ENCODE measurements at regions not wholly inside any gene's neighbourhood (a gene's known extent, or its start where the extent isn't known, plus 50 kb on each side); places are given as distances from the start of the nearest gene placed in this dataset.

GRCh38 chr3:27827041-27827440, 104.9 kb upstream of the EOMES start:
- no peaks in the 10 kb centered on the region for H3K27me3 ChIP-seq (ENCODE audit: control insufficient read depth, insufficient read depth, low read length)
- no peak for DNase-seq
- H3K4me3 ChIP-seq (ENCODE audit: insufficient read depth, low read depth, low read length): no peak overlapping the region
- no peaks in the 10 kb centered on the region for H3K36me3 ChIP-seq (replicated peaks; ENCODE audit: control insufficient read depth, insufficient read depth, low read length)

- Histone ChIP-seq H3K4me3 (ENCODE audit: insufficient read depth, low read depth, low read length) (no peak overlapping the region), H3K27me3 (ENCODE audit: control insufficient read depth, insufficient read depth, low read length) (no peaks in the 10 kb centered on the region), H3K36me3 (replicated peaks; ENCODE audit: control insufficient read depth, insufficient read depth, low read length) (no peaks in the 10 kb centered on the region)
- DNase-seq: no peak
These were observed 118.9 kb upstream of the EOMES start for GRCh38 chr3:27840807-27841594.

GRCh38 chr3:27844052-27844675, 122.0 kb upstream of the EOMES start:
- Histone ChIP-seq H3K27me3 (ENCODE audit: control insufficient read depth, insufficient read depth, low read length) (no peaks in the 10 kb centered on the region), H3K36me3 (replicated peaks; ENCODE audit: control insufficient read depth, insufficient read depth, low read length) (no peaks in the 10 kb centered on the region), H3K4me3 (ENCODE audit: insufficient read depth, low read depth, low read length) (no peak overlapping the region)
- DNase-seq: no peak

- H3K4me3 ChIP-seq (ENCODE audit: insufficient read depth, low read depth, low read length): no peak overlapping the region
- no peaks in the 10 kb centered on the region for H3K36me3 ChIP-seq (replicated peaks; ENCODE audit: control insufficient read depth, insufficient read depth, low read length)
- no peak for DNase-seq
- H3K27me3 ChIP-seq (ENCODE audit: control insufficient read depth, insufficient read depth, low read length): no peaks in the 10 kb centered on the region
These were observed 125.6 kb upstream of the EOMES start for GRCh38 chr3:27847697-27848096.

- no peaks in the 10 kb centered on the region for H3K36me3 ChIP-seq (replicated peaks; ENCODE audit: control insufficient read depth, insufficient read depth, low read length)
- H3K27me3 ChIP-seq (ENCODE audit: control insufficient read depth, insufficient read depth, low read length): no peaks in the 10 kb centered on the region
- DNase-seq: no peak
- H3K4me3 ChIP-seq (ENCODE audit: insufficient read depth, low read depth, low read length): no peak overlapping the region
These were observed 126.7 kb upstream of the EOMES start for GRCh38 chr3:27848826-27849225.

- Histone ChIP-seq H3K27me3 (ENCODE audit: control insufficient read depth, insufficient read depth, low read length) (no peaks in the 10 kb centered on the region), H3K4me3 (ENCODE audit: insufficient read depth, low read depth, low read length) (no peak overlapping the region), H3K36me3 (replicated peaks; ENCODE audit: control insufficient read depth, insufficient read depth, low read length) (no peaks in the 10 kb centered on the region)
- DNase-seq: no peak
These were observed 137.7 kb upstream of the EOMES start for GRCh38 chr3:27859821-27860220.

- H3K27me3 ChIP-seq (ENCODE audit: control insufficient read depth, insufficient read depth, low read length): no peaks in the 10 kb centered on the region
- H3K4me3 ChIP-seq (ENCODE audit: insufficient read depth, low read depth, low read length): no peak overlapping the region
- no peak for DNase-seq
- H3K36me3 ChIP-seq (replicated peaks; ENCODE audit: control insufficient read depth, insufficient read depth, low read length): no peaks in the 10 kb centered on the region
These were observed 139.2 kb upstream of the EOMES start for GRCh38 chr3:27861046-27862036.

GRCh38 chr3:27865731-27866130, 143.6 kb upstream of the EOMES start:
- no peaks in the 10 kb centered on the region for H3K36me3 ChIP-seq (replicated peaks; ENCODE audit: control insufficient read depth, insufficient read depth, low read length)
- no peak for DNase-seq
- no peaks in the 10 kb centered on the region for H3K27me3 ChIP-seq (ENCODE audit: control insufficient read depth, insufficient read depth, low read length)
- H3K4me3 ChIP-seq (ENCODE audit: insufficient read depth, low read depth, low read length): no peak overlapping the region

GRCh38 chr3:27869152-27869551, 147.0 kb upstream of the EOMES start:
- H3K36me3 ChIP-seq (replicated peaks; ENCODE audit: control insufficient read depth, insufficient read depth, low read length): no peaks in the 10 kb centered on the region
- H3K27me3 ChIP-seq (ENCODE audit: control insufficient read depth, insufficient read depth, low read length): no peaks in the 10 kb centered on the region
- DNase-seq: no peak
- no peak overlapping the region for H3K4me3 ChIP-seq (ENCODE audit: insufficient read depth, low read depth, low read length)

- H3K4me3 ChIP-seq (ENCODE audit: insufficient read depth, low read depth, low read length): no peak overlapping the region
- H3K36me3 ChIP-seq (replicated peaks; ENCODE audit: control insufficient read depth, insufficient read depth, low read length): no peaks in the 10 kb centered on the region
- H3K27me3 ChIP-seq (ENCODE audit: control insufficient read depth, insufficient read depth, low read length): peaks cover 2% of the 10 kb centered on the region; the same call in 1 of the 2 replicates
- DNase-seq: no peak
These were observed 155.2 kb upstream of the EOMES start for GRCh38 chr3:27877061-27878013.

- peaks cover 2% of the 10 kb centered on the region; the same call in 1 of the 2 replicates for H3K27me3 ChIP-seq (ENCODE audit: control insufficient read depth, insufficient read depth, low read length)
- no peak overlapping the region for H3K4me3 ChIP-seq (ENCODE audit: insufficient read depth, low read depth, low read length)
- DNase-seq: no peak
- no peaks in the 10 kb centered on the region for H3K36me3 ChIP-seq (replicated peaks; ENCODE audit: control insufficient read depth, insufficient read depth, low read length)
These were observed 155.9 kb upstream of the EOMES start for GRCh38 chr3:27878014-27878383.

GRCh38 chr3:27880969-27881892, 159.1 kb upstream of the EOMES start:
- H3K27me3 ChIP-seq (ENCODE audit: control insufficient read depth, insufficient read depth, low read length): peaks cover 2% of the 10 kb centered on the region; the same call in 1 of the 2 replicates
- H3K4me3 ChIP-seq (ENCODE audit: insufficient read depth, low read depth, low read length): no peak overlapping the region
- H3K36me3 ChIP-seq (replicated peaks; ENCODE audit: control insufficient read depth, insufficient read depth, low read length): no peaks in the 10 kb centered on the region
- no peak for DNase-seq

GRCh38 chr3:27883266-27883665, 161.1 kb upstream of the EOMES start:
- no peaks in the 10 kb centered on the region for H3K36me3 ChIP-seq (replicated peaks; ENCODE audit: control insufficient read depth, insufficient read depth, low read length)
- H3K27me3 ChIP-seq (ENCODE audit: control insufficient read depth, insufficient read depth, low read length): peaks cover 8% of the 10 kb centered on the region; the same call in 1 of the 2 replicates
- DNase-seq: no peak
- H3K4me3 ChIP-seq (ENCODE audit: insufficient read depth, low read depth, low read length): no peak overlapping the region

Data from H7 (cell line).